ENCODE measurements at regions not wholly inside any gene's neighbourhood (a gene's known extent, or its start where the extent isn't known, plus 50 kb on each side); places are given as distances from the start of the nearest gene placed in this dataset.

DNA sequence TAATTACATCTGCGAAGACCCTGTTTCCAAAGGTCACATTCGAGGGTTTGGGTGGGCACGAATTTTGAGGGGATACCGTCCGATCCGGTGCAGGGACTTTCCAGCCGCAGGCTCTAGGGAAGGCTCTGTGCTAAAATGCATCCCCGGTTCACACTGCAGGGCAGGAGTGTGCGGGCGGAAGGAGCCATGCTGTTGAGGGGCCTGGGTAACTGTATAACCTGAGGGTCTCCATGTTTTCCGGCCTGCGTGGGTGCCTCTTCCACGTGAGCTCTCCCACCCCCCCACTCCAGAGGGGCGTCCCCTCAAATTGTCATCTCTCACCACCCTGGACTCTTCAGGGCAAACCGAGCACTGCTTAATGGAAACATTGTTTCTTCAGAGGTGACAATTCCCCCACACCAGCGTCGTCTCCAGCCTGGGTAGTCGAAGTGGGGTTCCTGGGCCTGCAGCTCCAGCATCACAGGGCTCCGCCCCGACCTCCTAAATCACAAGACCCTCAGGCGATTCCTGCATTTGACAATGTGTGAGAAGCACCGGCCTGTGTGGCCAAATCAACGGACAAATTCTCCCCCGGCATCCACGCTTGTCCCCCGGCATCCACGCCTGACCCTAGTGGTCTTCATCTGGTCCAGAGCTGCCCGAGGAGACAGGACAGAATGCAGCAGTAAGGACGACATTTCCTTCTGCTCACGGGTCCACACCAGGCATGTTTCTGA, 51.2 kb downstream of the FOXL3 start:
- no peak for DNase-seq

- peak in 54 of 56 donors; percentile 32 to 92 (median 78) for DNase-seq
These were observed 52.1 kb downstream of the FOXL3 start for GRCh38 chr7:341841-342638.

- no peak for DNase-seq
These were observed 52.8 kb downstream of the FOXL3 start for GRCh38 chr7:342681-343216.

DNA sequence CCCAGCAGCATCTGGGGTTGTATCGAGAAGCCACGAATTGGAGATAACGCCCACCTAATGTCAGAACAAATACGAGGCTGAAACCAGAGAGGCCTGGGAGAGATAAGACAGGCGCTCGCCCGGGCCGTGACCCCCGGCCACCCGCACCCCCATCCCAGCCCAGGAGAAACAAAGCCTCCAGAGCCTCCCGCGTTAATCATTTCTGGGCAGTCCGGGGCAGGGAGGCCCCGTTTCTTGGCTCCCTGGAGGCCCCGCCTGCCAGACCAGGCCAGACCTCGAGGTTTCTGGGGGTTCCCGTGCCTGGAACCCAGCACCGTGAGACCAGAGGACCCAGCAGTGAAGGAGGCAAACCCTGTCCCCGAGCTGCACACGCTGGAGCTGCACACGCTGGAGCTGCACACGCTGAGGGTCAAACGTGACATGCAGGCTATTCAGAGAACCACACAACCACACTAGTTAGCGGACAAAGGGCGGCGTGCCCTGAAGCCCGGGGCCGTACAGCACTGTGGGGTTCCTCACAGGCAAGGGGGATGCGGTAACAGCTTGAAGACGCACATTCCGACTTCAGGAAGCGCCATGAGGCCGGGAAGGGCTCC, 53.4 kb downstream of the FOXL3 start:
- DNase-seq, result no peak

DNA sequence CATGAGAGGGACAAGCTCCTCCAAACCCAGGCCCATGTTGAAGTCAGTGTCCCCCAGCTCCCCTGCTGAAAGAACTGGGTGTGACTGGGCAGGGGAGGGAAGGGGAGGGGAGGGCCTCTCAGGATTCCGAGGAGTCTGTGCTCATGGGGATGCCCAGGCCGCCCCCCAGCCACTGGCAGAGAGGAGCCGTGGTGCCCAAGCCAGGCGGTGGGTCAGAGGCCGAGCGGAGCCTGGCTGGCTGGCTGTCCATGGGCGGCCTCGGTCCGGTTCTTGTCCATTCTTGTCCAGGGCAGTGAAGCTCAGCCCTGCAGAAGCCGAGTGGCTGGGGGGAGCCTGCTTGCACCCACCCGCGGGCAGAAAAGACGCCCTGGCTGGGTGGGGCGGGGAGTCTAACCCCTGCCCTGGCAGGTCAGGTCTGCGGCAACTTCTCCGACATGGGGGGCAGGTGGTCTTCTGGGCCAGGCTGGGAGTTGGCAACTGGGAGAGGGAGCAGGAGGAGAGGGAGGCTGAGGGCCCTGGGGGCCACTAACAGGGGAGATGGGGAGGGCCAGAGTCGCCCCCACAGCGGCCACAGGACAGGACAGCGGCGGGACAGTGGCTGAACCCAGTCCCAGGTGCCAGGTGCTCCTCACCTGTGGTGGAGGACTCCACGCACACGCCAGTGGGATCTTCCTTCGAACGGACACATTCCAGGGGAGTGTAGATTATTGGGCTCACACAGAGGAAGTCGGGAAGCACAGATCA, 54.1 kb downstream of the FOXL3 start:
- no peak for DNase-seq

DNA sequence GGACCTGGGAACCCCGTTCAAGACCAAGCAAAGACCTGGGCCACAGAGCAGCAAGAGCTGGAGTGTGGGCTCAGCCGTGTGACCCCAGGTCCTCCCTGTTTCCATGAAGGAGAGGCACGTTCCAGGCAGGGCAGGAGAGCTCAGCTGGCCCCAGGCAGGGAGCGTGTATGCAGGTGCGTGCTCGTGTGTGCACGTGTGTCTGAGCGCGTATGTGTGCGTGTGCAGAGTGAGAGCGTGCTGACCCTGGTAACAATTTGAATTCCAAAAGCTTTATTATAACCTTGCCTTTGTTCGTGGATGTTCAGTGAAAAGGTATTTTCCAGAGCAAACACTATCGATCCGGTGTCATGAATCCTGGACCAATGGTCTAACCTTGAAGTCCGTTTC, 54.6 kb downstream of the FOXL3 start:
- DNase-seq, result no peak

DNA sequence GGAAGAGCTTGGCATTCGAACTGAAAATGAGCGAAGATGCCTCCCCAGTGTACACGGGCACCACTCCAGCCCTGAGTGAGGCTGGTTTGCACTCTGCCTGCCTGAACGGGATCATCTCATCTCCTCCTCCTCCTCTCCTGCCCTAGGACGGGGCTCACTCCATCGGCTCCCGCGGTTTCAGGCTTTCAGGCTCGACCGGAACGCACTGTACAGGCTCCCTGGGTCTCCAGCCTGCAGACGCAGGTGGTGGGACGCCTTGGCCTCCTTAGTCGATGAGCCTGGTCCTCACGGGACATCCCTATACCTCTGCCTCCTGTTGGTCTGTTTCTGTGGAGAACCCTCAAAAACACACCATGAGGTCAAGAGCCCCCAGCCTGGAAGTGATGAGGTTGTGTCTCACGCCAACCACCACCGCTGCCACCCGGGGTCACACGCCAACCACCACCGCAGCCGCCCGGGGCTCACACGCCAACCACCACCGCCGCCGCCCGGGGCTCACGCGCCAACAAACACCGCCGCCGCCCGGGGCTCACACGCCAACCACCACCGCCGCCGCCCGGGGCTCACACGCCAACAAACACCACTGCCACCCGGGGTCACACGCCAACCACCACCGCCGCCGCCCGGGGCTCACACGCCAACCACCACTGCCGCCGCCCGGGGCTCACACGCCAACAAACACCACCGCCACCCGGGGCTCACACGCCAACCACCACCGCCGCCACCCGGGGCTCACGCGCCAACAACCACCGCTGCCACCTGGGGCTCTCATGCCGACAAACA, 56.3 kb downstream of the FOXL3 start:
- DNase-seq, result no peak

DNA sequence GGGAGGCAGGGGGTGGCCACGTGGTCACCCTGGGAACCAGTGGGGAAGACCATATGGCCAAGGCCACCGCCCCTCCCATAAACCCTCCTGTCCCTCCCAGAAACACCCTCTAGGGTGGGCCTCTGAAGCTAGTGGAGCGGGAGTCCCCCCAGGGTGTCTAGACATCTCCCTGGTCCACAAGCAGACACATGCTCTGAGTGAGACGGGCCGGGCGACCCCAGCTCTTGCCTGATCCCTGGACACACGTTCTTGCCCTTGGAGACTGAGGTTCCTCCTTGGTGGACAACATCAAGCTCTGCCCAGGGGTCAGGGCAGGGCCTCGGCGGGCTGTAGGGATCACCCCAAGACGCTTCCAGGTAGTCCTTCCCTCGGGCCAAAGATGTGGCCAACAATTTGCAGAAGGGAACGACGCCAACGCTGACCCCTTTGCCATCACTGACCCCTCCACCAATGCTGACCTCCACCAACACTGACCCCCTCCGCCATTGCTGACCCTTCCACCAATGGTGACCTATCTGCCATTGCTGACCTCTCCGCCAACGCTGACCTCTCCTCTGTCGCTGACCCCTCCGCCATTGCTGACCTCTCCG, 57.1 kb downstream of the FOXL3 start:
- DNase-seq, result no peak

DNA sequence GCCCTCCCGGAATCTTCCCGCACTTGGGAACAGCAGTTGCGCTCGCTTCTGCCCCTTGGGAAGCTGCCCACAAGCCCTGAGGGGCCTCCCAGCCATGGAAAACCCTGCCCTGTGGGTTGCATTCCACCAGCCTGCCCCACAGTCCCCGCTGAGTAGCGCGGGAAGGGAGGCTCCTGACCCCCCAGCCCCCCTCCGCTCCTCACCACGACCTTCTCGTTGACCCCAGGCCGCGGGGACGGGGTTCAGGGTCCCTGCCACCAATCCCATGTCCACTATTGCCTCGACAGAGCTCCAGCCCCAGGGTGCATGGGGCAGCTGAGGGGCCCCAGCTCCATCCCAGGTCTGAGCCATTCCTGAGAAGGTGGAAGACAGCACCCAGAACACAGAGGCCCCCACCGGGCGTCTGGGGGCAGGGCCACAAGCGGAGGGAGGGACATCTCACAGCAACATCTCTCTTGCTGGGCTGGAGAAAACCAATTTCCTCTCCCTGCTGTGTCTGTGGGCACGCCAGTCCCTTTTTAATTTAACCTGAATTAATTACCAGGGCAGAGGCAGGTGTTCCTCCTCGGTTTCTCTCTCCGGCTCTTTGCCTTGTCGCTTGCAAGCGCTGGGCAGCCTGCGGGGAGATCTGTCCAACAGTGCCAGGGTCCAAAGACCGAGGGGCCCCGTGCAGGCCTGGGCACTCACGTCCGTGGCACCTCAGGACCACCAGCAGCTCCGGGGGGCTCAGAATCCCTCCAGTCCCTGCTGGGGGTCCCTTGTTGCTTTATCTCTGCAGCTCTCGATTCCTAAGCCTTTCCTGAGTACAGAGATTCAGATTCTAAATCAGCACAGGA, 57.9 kb downstream of the FOXL3 start:
- DNase-seq, result no peak

DNA sequence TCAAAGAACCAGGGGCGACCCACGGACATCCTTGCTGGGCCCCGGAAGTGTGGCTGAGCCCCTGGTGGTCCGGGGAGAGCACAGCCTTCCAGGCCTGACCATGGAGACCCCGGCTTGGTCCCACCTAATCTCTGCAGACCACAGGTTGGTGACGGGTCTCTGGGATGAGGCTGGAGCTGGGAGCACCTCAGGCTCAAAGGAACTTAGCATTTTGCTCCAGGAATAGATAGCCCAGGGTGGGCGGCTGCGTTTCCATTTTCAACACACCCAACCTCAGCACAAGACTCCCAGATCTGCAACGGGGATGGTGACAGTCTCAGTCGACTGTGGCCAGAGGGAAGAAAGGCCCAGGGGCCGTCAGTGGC, 58.5 kb downstream of the FOXL3 start:
- DNase-seq, result no peak

GRCh38 chr7:348962-349743, 59.2 kb downstream of the FOXL3 start:
- DNase-seq, result no peak

DNA sequence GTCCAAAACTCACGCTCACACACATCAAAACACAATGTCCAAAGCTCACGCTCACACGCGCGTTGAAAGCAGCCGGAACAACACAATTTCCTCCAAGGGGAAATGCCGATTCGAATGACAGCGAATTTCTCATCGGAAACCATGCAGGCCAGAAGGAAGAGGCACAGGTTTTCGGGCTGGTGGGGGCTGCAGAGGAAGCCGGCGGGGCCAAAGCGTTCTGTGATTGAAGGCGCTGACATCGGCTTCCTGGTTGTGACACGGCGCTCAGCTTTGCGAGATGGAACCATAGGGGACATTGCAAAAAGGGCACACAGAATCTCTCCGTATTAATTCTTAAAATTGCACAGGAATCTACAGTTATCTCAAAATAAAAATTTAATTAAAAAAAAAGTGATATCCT, 61.3 kb downstream of the FOXL3 start:
- DNase-seq, result no peak

- peak in 2 of 56 donors; percentile 11 to 37 for DNase-seq
These were observed 61.9 kb downstream of the FOXL3 start for GRCh38 chr7:351681-352480.

GRCh38 chr7:353746-354325, 63.9 kb downstream of the FOXL3 start:
- peak in 39 of 56 donors; percentile 7 to 76 (median 49) for DNase-seq

GRCh38 chr7:354597-355470, 64.9 kb downstream of the FOXL3 start:
- DNase-seq, result no peak

- no peak for DNase-seq
These were observed 65.6 kb downstream of the FOXL3 start for GRCh38 chr7:355568-355967.

Data from amygdala (tissue), 56 donors.